Fibroblast of lung (primary cell): ENCODE measurements at regions not wholly inside any gene's neighbourhood (a gene's known extent, or its start where the extent isn't known, plus 50 kb on each side); places are given as distances from the start of the nearest gene placed in this dataset.
"Not testable (repeated sequence)": the region's sequence is repeated elsewhere in the genome, so short reads cannot be mapped to it uniquely, and the experiment has no call there.

Experiments used
- DNase-seq, 2 donors: peaks; one replicate each; pipeline versions ENCODE4 v3.0.0 to v3.0.0-alpha.2; 2010; ENCODE audit warnings: low read depth in 2 of 2
- H2AFZ ChIP-seq: 2 replicates; pipeline ENCODE4 v1.5.1; 2012; ENCODE audit warnings: low read length, control low read depth, inconsistent platforms
- H3K27ac ChIP-seq: 2 replicates; pipeline ENCODE4 v1.5.1; 2011; ENCODE audit warnings: low read length, control low read depth; ENCODE audit not compliant: insufficient read depth
- H3K27me3 ChIP-seq: 2 replicates; pipeline ENCODE4 v1.5.1; 2011; ENCODE audit warnings: mild to moderate bottlenecking, low read length; ENCODE audit not compliant: control insufficient read depth, insufficient read depth
- H3K36me3 ChIP-seq: 2 replicates; pipeline ENCODE4 v1.5.1; 2011; ENCODE audit warnings: low read length; ENCODE audit not compliant: control insufficient read depth, insufficient read depth
- H3K4me1 ChIP-seq: 2 replicates; pipeline ENCODE4 v1.5.1; 2011; ENCODE audit warnings: low read length; ENCODE audit not compliant: control insufficient read depth, insufficient read depth; ENCODE audit errors: extremely low read depth
- H3K4me2 ChIP-seq: 2 replicates; pipeline ENCODE4 v1.5.1; 2011; ENCODE audit warnings: low read length, control low read depth; ENCODE audit not compliant: insufficient read depth; ENCODE audit errors: extremely low read depth
- H3K4me3 ChIP-seq, 4 experiments: fragments of 200-600 bp in 1 of 4; sonication (generic) in 1 of 4; replicated peaks in 1 of 4; 2 replicates each; pipeline ENCODE4 v1.5.1; 2011 to 2016; ENCODE audit warnings: low read length in 4 of 4, low read depth in 3 of 4, mild to moderate bottlenecking in 3 of 4, control low read depth in 2 of 4, inconsistent platforms in 1 of 4, mixed read lengths in 1 of 4; ENCODE audit not compliant: insufficient read depth in 1 of 4; ENCODE audit errors: control extremely low read depth in 1 of 4
- H3K79me2 ChIP-seq: 2 replicates; pipeline ENCODE4 v1.5.1; 2012; ENCODE audit warnings: mild to moderate bottlenecking, low read length, inconsistent platforms; ENCODE audit not compliant: control insufficient read depth, insufficient read depth
- H3K9ac ChIP-seq: 2 replicates; pipeline ENCODE4 v1.5.1; 2011; ENCODE audit warnings: mild to moderate bottlenecking, low read length, control low read depth; ENCODE audit not compliant: insufficient read depth
- H3K9me3 ChIP-seq: 2 replicates; pipeline ENCODE4 v1.5.1; 2012; ENCODE audit warnings: low read depth, low read length; ENCODE audit not compliant: control insufficient read depth, insufficient read depth
- H4K20me1 ChIP-seq: 2 replicates; pipeline ENCODE4 v1.5.1; 2011; ENCODE audit warnings: low read length; ENCODE audit not compliant: control insufficient read depth, insufficient read depth; ENCODE audit errors: extremely low read depth
- CTCF ChIP-seq, 2 donors: IDR thresholded peaks in 1 of 2; conservative IDR thresholded peaks in 1 of 2; 1 replicate in 1 of 2; 2 replicates in 1 of 2; pipeline ENCODE4 v1.5.1; 2011 to 2012; ENCODE audit warnings: low read length in 2 of 2, control low read depth in 1 of 2, inconsistent platforms in 1 of 2, low read depth in 1 of 2, mild to moderate bottlenecking in 1 of 2
- EZH2 ChIP-seq: IDR thresholded peaks from 2 replicates; pipeline ENCODE4 v1.5.1; 2012; ENCODE audit warnings: low read length, control low read depth, mild to moderate bottlenecking; ENCODE audit errors: missing control alignments

- Histone ChIP-seq H3K36me3 (no peaks in the 10 kb centered on the region), H3K4me2 (no peak overlapping the region), H3K9me3 (no peaks in the 10 kb centered on the region), H3K27ac (no peak overlapping the region), H3K4me1 (no peaks in the 10 kb centered on the region), H3K79me2 (no peaks in the 10 kb centered on the region), H3K4me3 (no peak overlapping the region), H3K9ac (no peak overlapping the region), H4K20me1 (no peaks in the 10 kb centered on the region), H2AFZ (no peak overlapping the region), H3K27me3 (no peaks in the 10 kb centered on the region)
- no peak for DNase-seq
- TF ChIP-seq CTCF (conservative IDR thresholded peaks at IDR 0.05 in 1 of 2, IDR thresholded peaks at IDR 0.05 in 1 of 2; ENCODE audit: low read depth in 1 of 2, low read length in 2 of 2) (no peak), EZH2 (no peak)
Observed at GRCh38 chr10:105734479-105734878, 1093.4 kb downstream of the SORCS3 start.

- H3K27ac ChIP-seq: no peak overlapping the region
- TF ChIP-seq EZH2: no peak
- TF ChIP-seq CTCF (conservative IDR thresholded peaks at IDR 0.05 in 1 of 2, IDR thresholded peaks at IDR 0.05 in 1 of 2; ENCODE audit: low read depth in 1 of 2, low read length in 2 of 2): no peak
- H3K36me3 ChIP-seq: no peaks in the 10 kb centered on the region
- no peak overlapping the region for H3K9ac ChIP-seq
- no peaks in the 10 kb centered on the region for H3K27me3 ChIP-seq
- H3K9me3 ChIP-seq: no peaks in the 10 kb centered on the region
- no peaks in the 10 kb centered on the region for H4K20me1 ChIP-seq
- H3K4me3 ChIP-seq: no peak overlapping the region
- no peaks in the 10 kb centered on the region for H3K4me1 ChIP-seq
- no peaks in the 10 kb centered on the region for H3K79me2 ChIP-seq
- no peak overlapping the region for H2AFZ ChIP-seq
- no peak for DNase-seq
- no peak overlapping the region for H3K4me2 ChIP-seq
Observed at GRCh38 chr10:105733924-105734323, 1092.8 kb downstream of the SORCS3 start.

GRCh38 chr10:105729428-105729827 is 1088.3 kb downstream of the SORCS3 start:
- no peak overlapping the region for H3K27ac ChIP-seq
- TF ChIP-seq EZH2: no peak
- TF ChIP-seq CTCF (conservative IDR thresholded peaks at IDR 0.05 in 1 of 2, IDR thresholded peaks at IDR 0.05 in 1 of 2; ENCODE audit: low read depth in 1 of 2, low read length in 2 of 2): no peak
- H3K4me1 ChIP-seq: no peaks in the 10 kb centered on the region

GRCh38 chr10:105727586-105727985 is 1086.5 kb downstream of the SORCS3 start:
- H3K79me2 ChIP-seq, H3K9me3 ChIP-seq, H3K9ac ChIP-seq, H3K4me2 ChIP-seq, DNase-seq, H2AFZ ChIP-seq, H3K4me3 ChIP-seq, H3K27ac ChIP-seq, H3K27me3 ChIP-seq, H3K36me3 ChIP-seq, H4K20me1 ChIP-seq, H3K4me1 ChIP-seq: not testable (repeated sequence)

More at GRCh38 chr10:105729428-105729827, 1088.3 kb downstream of the SORCS3 start:
- H3K79me2 ChIP-seq: no peaks in the 10 kb centered on the region
- no peak for DNase-seq
- H3K27me3 ChIP-seq: no peaks in the 10 kb centered on the region
- H3K36me3 ChIP-seq: no peaks in the 10 kb centered on the region
- no peak overlapping the region for H3K4me3 ChIP-seq
- H3K4me2 ChIP-seq: no peak overlapping the region
- H3K9me3 ChIP-seq: no peaks in the 10 kb centered on the region
- no peak overlapping the region for H3K9ac ChIP-seq
- no peaks in the 10 kb centered on the region for H4K20me1 ChIP-seq
- H2AFZ ChIP-seq: no peak overlapping the region
